GM19467 (cell line): ENCODE measurements at regions not wholly inside any gene's neighbourhood (a gene's known extent, or its start where the extent isn't known, plus 50 kb on each side); places are given as distances from the start of the nearest gene placed in this dataset.
"Not testable (repeated sequence)": the region's sequence is repeated elsewhere in the genome, so short reads cannot be mapped to it uniquely, and the experiment has no call there.

Experiments used
- ATAC-seq: cut with Tn5 transposase; IDR thresholded peaks from one replicate; pipeline ENCODE4 v1.9.1; 2021; ENCODE audit warnings: mild to moderate bottlenecking, moderate library complexity; ENCODE audit not compliant: unreplicated experiment

- ATAC-seq = no peak
Observed at GRCh38 chr2:357811-358210, 69.9 kb upstream of the ALKAL2 start.

DNA sequence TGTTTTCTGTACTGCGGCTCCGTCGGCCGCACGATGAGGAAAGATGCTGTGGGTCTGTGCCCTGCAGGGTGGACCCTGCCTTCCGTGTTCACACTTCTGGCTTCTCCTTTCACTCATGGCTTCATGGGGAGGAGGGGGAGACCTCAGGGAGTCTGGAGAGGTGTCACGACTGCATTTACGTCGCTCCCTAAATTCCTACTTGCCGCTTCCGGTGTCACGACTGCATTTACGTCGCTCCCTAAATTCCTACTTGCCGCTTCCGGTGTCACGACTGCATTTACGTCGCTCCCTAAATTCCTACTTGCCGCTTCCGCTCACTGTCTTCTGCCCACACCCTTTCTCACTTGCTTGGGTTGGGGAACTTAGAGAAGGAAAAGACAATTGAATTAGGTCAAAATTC lies 68.4 kb upstream of the ALKAL2 start:
- not testable (repeated sequence) for ATAC-seq

DNA sequence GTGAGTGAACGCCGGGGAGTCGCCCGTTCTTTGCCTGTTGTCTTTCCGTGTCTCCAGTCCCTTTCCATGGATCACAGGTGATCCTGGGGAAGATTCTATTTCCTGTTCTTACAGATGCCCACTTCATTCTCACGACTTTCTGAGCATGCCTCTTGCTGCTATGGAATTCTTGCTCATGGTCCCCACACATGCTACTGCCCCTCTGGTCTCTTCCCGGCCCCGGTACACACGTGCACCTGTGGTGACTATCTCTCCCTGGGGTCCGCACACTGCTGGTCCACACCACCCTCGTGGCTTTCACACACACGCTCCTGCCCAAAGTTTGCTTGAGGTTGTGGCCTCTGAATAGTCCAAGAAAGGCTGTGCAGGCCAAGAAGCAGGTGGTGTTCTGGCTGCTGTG lies 67.9 kb upstream of the ALKAL2 start:
- no peak for ATAC-seq

GRCh38 chr2:352696-353095 lies 64.8 kb upstream of the ALKAL2 start:
- ATAC-seq = no peak

- ATAC-seq = no peak
Observed at GRCh38 chr2:349390-349789, 61.5 kb upstream of the ALKAL2 start.

GRCh38 chr2:348361-348916 lies 60.5 kb upstream of the ALKAL2 start:
- ATAC-seq = no peak

GRCh38 chr2:344811-345210 lies 56.9 kb upstream of the ALKAL2 start:
- no peak for ATAC-seq

- no peak for ATAC-seq
Observed at GRCh38 chr2:343355-343754, 55.5 kb upstream of the ALKAL2 start.

DNA sequence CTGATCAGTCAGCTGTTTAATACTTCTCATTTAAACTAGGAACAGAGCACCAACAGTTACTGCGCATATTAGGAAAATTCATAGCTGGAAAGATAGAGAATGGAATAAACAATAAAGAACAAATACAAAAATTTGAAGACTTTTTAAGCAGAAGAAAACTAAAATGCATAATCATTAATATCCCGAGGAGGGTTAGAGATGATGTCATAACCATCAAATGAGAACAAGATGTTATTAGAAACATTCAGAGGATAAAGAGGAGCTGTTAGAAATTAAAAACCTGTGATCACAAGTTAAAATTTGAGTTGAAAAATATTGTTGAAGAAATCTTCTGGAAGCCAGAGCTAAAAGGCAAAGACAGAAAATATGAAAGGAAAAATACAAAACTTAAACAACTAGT lies 54.0 kb upstream of the ALKAL2 start:
- no peak for ATAC-seq

GRCh38 chr2:341017-341542 lies 53.2 kb upstream of the ALKAL2 start:
- ATAC-seq = no peak
